Dermis blood vessel endothelial cell (primary cell): ENCODE measurements at regions not wholly inside any gene's neighbourhood (a gene's known extent, or its start where the extent isn't known, plus 50 kb on each side); places are given as distances from the start of the nearest gene placed in this dataset.

Experiments used
- DNase-seq: peaks from one replicate; pipeline ENCODE4 v3.0.0; 2010

DNA sequence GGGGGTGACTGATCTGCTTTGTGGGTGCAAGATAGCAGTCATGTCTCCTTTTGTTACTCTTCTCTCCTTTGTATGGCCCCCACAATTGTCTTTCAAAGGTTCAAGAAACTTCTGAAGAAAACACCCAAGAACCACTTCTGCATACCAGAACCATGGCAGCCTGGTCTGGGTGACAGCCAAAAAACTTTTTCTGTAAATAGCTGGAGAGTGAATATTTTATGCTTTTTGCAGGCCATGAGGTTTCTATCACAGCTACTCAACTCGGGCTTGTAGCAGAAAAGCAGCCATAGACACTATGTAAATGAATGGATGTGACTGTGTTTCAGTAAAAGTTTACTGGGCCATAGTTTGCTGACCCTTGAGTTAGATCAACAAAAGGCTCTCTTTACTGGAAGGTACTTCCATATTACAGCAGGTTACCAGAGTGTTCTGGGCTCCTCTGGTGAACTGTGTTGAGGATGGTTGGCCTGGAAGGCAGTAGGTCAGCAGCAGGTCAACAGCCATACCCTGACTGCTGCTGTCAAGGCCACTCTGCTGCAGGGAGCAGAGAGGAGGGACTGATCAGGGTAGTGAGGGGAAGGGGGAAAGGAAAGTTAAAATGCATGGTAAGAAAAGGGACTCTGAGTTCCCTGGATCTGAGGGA lies 116.4 kb downstream of the GDAP2 start:
- DNase-seq: no peak
